ENCODE measurements at regions not wholly inside any gene's neighbourhood (a gene's known extent, or its start where the extent isn't known, plus 50 kb on each side); places are given as distances from the start of the nearest gene placed in this dataset.
"Not testable (repeated sequence)": the region's sequence is repeated elsewhere in the genome, so short reads cannot be mapped to it uniquely, and the experiment has no call there.

DNA sequence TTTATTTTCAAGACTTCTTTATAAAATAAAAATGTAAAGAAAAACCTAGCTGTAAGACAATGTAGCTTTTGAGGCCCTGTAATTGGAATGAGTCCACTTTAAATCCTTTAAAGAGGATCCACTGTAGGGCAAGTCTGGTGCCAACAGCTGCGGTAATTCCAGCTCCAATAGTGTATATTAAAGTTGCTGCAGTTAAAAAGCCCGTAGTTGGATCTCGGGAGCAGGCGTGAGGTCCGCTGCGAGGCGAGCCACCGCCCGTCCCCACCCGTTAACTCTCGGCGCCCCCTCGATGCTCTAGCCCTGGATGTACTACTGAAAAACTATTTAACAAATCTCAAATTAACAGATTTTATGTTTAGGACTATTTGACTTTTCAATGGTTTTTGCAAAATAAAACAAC lies 414.7 kb upstream of the SEMA3C start:
- no peak for DNase-seq

DNA sequence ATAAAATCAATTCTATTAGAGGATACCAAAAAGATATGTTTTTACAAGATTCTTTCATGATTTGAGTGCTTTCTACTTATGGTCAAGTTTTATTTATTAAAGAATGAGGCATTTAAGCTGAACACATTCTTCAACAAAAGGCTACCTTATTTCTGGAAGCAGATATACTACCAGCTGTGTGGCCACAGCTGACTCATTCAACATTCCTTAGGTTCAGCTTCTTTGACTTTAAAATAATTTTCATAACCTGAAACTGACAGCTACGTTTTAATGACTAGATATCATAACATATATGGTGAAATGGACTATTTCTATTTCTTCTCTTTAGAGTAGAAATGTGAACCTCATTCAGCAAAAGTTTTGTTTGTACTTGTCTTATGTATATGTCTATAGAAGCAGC lies 414.2 kb upstream of the SEMA3C start:
- no peak for DNase-seq

DNA sequence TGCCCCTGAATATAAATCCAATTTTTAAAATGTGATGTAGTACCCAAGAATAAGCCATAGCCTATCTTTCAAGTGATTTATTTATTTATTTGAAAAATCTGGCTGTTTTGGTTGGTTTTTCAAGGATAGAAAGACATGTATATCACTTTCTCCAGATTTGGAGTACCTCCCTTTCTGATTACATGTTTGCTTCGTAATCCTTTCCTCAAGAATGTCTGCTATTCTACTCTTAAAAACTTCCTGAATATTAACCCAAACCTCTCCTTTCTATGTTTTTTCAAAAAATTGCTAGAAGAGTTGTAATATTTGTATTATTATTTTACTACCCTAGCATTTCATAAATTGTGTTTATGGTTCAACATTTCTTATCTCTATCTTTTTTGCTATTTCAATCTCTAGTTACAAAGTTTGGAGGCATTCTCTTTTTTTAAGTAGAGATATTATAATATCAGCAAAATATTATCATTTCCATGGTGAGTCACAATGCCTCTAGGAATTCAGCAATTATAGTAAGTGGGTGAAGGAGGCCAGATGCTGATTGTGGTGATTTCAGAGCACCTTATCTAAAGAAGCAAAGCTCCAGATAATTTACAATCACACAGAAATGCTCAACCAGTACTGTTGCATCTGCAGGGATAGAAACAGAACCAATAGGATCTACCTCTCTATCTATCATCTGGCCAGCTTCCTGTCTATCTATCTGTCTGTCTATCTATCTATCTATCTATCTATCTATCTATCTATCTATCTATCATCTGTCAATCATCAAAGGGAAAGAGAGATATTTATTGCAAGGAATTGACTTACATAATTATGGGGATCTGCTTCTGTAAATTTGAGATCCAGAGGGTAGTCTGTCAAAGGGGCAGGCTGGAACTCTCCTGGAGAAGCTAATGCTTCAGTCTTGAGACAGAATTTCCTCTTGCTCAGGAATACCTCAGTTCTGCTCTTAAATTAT lies 412.5 kb upstream of the SEMA3C start:
- no peak for DNase-seq

DNA sequence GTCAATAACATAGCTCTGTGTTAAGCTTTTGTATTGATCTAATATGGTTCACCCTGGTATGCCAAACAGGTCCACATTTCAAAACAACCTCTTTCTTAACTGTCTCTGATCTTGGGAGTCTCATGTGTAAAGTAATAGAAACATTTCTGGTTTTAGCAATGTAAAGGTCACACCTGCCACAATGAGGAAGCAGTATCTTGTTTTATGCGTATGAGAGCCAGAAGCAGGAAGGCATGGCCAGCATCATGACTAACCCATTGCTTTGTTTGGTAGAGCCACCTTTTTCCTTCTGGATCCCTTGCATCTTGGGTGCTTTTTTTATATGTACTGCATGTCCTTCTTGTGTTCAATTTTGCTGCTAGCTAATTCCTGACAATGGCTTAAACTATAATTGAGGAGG lies 411.3 kb upstream of the SEMA3C start:
- no peak for DNase-seq

DNA sequence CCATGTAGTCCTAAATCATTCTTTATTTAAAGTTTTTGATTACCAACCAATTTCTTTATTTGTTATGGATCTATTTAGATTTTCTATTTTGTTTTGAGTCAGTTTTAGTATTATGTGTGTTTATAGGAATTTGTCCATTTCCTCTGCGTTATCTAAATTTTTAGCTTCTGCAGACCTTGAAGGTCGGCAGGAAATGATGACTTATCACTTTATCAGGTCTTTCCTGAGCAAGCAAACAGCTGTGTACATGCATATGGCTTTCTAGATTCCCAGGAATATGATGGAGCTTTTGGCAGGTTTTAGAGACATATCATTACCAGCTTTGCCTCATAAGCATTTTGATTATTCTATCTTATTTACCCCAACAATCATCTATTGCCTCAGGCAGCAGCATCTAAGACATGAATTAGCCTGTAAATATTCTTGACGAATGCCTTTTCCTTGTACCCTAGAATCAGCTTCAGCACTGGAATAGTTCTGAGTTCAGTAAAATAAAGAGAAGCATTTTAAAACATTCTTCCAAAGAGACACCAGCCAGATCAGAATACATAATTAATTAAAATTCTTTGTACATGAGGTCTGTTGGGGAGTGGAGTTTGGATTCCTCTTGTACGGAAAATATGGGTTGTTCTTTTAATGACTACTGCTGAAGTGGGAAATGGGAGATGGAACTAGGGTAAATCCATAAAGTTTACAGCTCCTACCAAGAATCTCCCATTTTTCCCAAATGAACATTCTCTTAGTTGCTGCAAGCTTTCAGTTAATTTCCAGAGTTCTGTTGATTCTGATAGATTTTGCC lies 408.8 kb upstream of the SEMA3C start:
- DNase-seq: no peak

DNA sequence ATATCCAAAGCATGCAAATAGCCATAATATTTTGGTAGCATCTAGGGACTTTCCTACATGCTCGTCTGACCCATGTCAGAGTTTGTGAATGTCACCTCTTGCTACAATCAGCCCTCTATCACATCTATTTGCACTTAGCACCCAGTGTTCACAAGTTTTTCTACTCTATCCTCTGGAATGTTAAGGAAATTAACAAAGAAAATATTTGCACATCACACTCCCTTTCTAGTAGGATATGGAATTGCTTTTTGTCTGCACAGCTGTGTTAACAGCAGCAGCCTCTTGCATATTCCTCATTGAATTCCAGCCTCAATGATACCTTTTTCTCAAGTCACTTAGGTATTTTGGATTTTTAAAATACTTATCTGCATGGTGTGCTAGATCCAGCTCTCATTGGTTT lies 403.1 kb upstream of the SEMA3C start:
- DNase-seq: no peak

DNA sequence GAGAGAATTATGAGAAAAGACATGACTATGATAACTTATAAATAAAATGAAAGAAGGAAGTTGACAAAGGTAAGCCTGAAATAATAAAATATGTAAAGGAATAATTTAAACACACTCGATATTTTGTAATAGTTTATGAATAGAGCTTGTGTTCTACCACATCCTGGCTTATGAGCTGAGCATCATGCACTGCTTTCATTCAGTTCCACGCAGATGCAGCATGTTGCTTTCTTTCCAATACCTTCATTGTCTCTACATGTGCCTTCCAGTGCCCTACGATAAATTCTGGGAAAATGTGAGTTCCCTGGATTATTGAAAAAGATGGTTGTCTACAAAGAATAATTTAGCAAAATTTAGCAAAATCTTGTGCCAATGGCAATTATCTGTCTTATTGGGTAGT lies 398.9 kb upstream of the SEMA3C start:
- DNase-seq: no peak

DNA sequence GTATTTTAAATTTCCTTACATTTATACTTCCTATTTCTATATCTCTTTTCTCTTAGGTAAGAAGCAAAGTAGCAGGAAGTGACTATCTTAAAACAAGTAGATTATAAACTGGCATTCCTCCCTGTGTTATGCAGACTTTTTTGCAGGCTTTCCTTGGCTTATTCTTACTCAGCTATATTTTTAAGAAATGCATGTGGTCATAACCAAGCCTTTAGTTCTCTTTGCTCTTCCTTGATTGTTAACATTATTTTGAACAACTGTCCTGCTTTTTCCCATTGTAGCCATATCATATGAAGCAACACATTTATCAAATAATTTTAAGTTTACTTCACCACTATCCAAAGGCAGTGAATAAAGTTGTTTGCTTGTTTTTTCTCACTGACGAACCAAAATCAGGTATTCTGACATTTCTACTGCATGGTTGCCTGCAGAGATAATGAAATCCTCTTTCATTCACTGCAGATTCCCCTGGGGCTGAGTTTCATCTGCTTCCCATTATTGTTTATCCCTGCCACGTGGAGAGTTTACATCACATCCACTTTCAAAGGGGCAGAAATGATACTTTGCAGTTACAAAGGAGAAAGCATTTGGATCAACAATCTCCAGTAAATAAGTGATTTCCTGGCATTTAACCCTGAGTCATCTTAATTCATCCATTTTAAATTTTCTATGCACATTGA lies 389.9 kb upstream of the SEMA3C start:
- no peak for DNase-seq

DNA sequence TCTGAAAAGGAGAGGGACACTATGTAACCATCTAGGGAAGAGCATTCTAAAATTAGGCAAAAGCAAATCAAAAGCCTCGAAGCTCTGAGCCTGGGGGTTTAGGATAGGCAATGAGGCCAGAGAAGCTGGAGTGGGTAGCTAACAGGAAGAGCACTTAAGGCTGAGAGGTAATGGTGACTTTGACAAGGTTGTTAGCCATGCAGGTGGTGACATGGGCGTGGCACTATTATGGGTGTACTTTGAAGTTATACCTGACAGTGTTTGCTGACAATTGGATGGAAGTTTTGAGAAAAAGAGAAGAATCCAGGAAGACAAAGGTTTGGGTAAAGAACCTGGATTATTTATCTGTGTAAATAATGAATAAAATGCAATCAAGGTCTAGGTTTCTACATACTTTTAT lies 383.0 kb upstream of the SEMA3C start:
- no peak for DNase-seq

DNA sequence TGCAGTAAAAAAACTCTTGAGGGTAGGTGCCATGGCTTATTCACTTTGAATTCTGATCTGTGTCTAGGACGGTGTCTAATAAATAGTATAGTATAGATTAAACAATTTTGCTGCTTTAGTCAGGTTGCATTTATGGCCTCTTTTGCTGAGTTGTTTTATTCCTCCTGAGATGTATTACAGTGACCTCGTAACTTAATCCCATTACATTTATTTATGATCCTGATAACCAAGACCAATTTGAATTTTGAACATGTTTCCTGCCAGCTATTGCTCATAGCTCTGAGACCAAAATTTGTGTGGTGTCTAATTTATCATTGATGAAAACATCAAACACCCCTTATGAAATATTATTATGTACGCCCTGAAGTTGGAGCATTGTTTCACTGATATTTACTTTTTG lies 381.9 kb upstream of the SEMA3C start:
- DNase-seq: no peak

DNA sequence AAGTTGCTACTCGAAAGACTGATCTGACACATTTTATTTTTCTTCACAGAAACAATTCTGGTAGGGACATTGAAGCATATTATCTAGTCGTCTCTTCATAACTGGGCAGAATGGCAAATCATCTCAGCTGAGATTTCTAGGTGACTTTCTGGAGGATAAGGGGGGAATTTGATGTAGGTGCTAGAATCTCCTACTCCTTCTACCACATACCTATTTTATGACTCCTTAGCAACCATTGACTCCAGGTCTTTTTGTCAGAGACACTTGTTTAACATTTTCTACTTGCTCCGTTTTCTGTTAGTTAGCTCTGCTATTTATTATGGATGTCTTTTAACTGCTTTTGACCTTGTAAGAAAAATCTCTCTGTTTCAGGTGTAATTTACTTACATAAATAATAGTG lies 380.9 kb upstream of the SEMA3C start:
- no peak for DNase-seq

DNA sequence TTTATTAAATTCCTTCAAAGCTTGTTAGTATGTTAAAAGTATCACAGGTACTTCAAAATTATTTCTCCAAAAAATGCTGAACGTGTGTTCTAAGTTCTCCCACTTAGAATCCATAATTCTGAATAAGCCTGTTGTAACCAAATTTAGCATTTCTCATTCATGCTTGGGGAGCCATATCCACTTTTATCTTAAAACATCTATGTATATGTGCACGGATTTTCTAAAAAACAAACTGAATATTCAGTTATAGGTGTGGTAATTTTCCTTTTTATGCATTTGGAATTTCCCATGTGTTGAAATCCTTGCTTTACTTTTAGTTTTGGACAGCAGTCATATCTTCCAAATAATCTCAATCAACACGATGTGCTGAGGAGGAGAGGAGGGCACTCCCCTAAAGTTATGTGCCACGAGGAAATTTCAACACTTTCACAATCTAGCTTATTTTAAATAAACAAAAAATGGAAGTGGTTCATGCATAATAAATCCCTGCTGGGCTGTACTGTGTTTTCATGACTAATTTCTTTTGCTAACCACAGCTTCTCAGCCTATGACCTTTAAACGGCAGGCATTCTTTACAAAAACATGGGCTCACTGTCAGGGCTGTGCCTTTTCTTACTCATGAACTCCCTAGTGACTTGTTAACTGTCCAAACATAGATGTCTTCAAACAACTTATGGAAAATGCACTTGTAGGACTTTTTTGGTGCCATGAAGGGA lies 380.3 kb upstream of the SEMA3C start:
- DNase-seq: no peak

DNA sequence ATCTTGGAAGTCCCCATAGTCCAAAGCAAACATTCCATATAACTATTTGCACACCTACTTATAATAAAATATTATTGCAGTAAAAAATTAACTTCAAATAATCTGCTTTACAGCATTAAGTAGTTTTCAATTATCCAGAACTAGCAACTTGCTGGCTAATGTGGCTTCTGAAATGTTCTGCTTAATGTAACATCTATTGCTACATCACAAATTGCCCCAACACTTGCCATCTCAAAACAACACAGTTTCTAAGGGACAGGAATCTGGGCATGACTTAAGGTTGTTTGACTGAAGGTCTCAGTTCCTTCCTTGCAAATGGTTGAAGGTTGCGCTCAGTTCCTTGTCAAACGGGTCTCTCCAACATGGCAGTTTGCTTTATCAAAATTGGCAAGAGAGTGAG lies 378.5 kb upstream of the SEMA3C start:
- DNase-seq: no peak

DNA sequence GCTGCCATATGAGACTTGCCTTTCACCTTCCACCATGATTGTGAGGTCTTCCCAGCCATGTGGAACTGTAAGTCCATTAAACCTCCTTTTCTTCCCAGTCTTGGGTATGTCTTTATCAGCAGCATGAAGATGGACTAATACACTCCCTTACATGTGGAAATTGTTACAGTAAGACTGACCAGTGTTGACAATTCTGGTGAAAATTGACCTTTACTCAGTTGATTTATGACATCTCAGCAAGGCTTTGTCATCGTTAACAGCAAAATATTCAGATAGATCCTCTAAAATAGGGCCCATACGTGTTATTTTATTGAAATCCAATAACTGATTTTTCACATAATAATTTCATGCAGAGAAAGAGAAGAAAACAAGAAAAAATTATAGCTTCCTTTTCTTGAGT lies 377.9 kb upstream of the SEMA3C start:
- no peak for DNase-seq

DNA sequence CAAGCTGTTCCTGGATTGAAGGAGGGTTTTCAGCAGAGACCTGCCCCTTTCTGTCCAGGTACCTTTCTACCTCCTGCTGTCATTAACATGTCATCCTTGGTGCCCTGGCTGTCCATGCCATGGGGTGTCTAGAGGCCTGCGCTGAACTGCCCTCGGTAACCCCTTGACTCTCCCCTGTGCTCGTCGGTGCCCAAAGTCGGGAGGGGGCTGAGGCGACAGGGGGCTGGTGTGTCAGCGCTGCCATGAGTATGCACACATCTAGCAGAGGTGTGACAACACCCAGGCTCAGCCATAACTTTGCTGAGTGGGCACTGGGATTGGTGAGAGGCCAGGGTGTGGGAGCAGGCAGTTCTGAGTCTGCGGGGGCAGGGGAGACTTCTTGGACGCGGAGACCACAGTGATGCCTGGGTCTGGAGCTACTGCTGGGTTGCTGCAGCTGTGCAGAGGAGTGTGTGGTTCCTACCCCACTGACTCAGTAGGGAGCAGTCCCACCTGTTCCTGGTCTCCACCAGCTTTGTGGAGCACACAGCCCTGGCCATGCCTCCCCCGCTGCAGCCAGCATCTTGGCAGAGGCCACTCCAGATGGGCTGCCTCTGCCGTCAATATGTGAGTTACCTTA lies 376.2 kb upstream of the SEMA3C start:
- no peak for DNase-seq

DNA sequence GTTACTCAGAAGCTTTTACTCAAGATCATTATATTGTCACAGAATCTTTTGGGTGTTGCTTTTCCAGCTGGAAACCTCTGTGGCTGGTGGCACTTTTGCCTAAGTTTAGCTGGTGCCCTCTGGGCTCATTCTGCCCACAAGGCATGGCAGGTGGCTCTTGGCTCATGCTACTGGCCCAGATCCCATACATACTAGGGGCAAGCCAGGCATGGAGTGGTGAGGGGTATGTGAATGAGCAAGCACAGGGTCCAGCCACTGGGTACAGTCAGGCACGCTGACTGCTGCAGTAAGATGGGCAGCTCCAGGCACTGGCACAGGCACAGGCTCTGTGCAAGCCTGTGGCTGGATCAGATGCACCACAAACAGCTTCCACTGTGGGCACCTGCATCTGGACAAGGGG lies 375.0 kb upstream of the SEMA3C start:
- DNase-seq: no peak

DNA sequence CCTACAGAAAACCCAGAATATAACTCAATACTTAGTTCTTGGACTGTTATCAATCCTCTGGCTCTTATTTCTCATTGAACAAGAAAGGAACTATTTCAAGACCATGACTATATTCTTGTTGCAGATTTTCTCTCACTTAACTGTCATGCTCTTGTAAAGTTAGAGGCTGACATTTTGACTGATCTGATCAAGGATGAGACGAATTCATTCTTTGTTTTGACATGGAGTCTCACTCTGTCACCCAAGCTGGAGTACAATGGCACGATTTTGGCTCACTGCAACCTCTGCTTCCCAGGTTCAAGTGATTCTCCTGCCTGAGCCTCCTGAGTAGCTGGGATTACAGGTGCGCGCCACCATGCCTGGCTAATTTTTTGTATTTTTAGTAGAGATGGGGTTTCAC lies 367.9 kb upstream of the SEMA3C start:
- DNase-seq: not testable (repeated sequence)

DNA sequence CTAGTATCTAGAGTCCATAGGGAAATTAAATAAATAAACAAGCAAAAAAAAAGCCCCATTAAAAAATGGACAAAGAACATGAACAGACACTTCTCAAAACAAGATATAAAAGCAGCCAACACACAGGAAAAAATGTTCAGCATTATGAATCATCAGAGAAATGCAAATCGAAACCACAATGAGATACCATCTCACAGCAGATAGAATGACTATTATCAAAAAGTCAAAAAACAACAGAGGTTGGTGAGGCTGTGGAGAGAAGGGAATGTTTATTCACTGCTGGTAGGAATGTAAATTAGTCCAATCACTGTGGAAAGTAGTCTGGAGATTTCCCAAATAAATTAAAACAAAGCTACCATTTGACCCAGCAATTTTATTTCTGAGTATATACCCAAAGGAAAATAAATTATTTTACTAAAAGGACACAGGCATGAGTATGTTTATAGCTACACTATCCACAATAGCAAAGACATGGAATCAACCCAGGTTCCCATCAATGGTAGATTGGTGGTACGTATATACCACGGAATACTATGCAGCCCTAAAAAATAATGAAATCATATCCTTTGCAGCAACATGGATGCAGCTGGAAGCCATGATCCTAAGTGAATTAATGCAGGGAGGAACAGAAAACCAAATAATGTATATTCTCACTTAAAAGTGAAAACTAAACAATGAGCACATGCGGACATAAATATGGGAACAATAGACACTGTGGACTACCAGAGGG lies 366.5 kb upstream of the SEMA3C start:
- no peak for DNase-seq

DNA sequence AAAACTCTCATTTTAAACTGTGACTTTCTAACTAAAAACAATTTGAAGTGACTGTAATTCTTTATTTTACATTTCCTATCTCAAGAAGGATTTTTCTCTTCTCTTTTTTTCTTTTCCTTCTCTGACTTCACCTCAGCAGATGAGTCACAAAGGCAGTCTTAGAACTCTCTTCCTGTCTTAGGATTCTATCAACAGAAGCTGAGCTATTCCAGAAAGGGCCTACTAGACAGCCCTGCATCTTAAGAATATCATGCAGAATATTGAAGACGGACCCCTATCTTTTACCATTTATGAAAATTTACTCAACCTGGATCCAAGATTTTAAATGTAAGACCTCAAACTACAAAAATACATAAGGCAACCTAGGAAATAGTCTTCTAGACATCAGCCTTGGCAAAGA lies 365.7 kb upstream of the SEMA3C start:
- no peak for DNase-seq

DNA sequence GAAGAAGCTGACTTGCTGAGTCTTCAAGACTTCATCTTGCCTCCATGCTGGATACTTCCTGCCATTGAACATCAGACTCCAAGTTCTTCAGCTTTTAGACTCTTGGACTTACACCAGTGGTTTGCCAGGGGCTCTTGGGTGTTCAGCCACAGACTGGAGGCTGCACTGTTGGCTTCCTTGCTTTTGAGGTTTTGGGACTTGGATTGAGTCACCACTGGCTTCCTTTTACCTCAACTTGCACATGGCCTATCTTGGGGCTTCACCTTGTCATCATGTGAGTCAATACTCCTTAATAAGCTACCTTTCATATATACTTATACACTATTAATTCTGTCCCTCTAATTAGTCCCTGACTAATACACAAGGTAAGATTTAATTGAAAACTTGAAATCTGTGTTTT lies 361.7 kb upstream of the SEMA3C start:
- no peak for DNase-seq

DNA sequence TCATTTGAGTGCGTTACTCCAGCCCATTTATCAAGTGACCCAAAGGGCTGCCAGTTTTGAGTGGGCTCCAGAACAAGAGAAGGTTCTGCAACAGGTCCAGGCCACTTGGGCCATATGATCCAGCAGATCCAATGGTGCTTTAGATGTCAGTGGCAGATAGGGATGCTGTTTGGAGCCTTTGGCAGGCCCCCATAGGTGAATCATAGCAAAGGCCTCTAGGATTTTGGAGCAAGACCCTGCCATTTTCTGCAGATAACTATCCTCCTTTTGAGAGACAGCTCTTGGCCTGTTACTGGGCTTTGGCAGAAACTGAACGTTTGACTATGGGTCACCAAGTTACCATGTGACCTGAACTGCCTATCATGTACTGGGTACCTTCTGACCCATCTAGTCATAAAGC lies 358.8 kb upstream of the SEMA3C start:
- DNase-seq: no peak
